Ramos (cell line): ENCODE measurements at regions not wholly inside any gene's neighbourhood (a gene's known extent, or its start where the extent isn't known, plus 50 kb on each side); places are given as distances from the start of the nearest gene placed in this dataset.
"Not testable (repeated sequence)": the region's sequence is repeated elsewhere in the genome, so short reads cannot be mapped to it uniquely, and the experiment has no call there.

Experiments used
- in situ Hi-C: fragments of 300-500 bp; cut with MboI; formaldehyde crosslinking; loops from one replicate; pipeline ENCODE4 v1.14.3; 2022; ENCODE audit warnings: low sequenced_read_pairs; ENCODE audit not compliant: unreplicated experiment

- in situ Hi-C loops = no loop called here
These were observed 546.7 kb downstream of the PTPRU start for GRCh38 chr1:29782846-29783507.

GRCh38 chr1:29779146-29779545, 542.8 kb downstream of the PTPRU start:
- in situ Hi-C loops = no loop called here

- in situ Hi-C loops = no loop called here
These were observed 541.2 kb downstream of the PTPRU start for GRCh38 chr1:29777522-29777921.

- in situ Hi-C loops = no loop called here
These were observed 538.0 kb downstream of the PTPRU start for GRCh38 chr1:29774355-29774754.

- in situ Hi-C loops = no loop called here
These were observed 536.3 kb downstream of the PTPRU start for GRCh38 chr1:29772584-29773100.

GRCh38 chr1:29767769-29768425, 531.6 kb downstream of the PTPRU start:
- in situ Hi-C loops = no loop called here

- in situ Hi-C loops = no loop called here
These were observed 530.9 kb downstream of the PTPRU start for GRCh38 chr1:29767088-29767685.

- in situ Hi-C loops = no loop called here
These were observed 526.3 kb downstream of the PTPRU start for GRCh38 chr1:29762635-29763034.

GRCh38 chr1:29761159-29761928, 525.0 kb downstream of the PTPRU start:
- in situ Hi-C loops = no loop called here

GRCh38 chr1:29760067-29760564, 523.8 kb downstream of the PTPRU start:
- in situ Hi-C loops = no loop called here

GRCh38 chr1:29758781-29759499, 522.6 kb downstream of the PTPRU start:
- in situ Hi-C loops = no loop called here

- in situ Hi-C loops = no loop called here
These were observed 521.8 kb downstream of the PTPRU start for GRCh38 chr1:29757866-29758780.

- in situ Hi-C loops = no loop called here
These were observed 520.8 kb downstream of the PTPRU start for GRCh38 chr1:29756901-29757725.

GRCh38 chr1:29756498-29756897, 520.2 kb downstream of the PTPRU start:
- in situ Hi-C loops = no loop called here

- in situ Hi-C loops = no loop called here
These were observed 519.8 kb downstream of the PTPRU start for GRCh38 chr1:29756085-29756484.

GRCh38 chr1:29755412-29756015, 519.2 kb downstream of the PTPRU start:
- in situ Hi-C loops = not testable (repeated sequence)

- in situ Hi-C loops = no loop called here
These were observed 518.5 kb downstream of the PTPRU start for GRCh38 chr1:29754573-29755375.
